CD4-positive, alpha-beta T cell treated with Interleukin-2 at 100 ng/mL for 4 hours (primary cell): ENCODE measurements at regions not wholly inside any gene's neighbourhood (a gene's known extent, or its start where the extent isn't known, plus 50 kb on each side); places are given as distances from the start of the nearest gene placed in this dataset.

Experiments
- DNase-seq: peaks from one replicate; pipeline ENCODE4 v3.0.0-alpha.2; 2020; ENCODE audit warnings: low spot score

DNA sequence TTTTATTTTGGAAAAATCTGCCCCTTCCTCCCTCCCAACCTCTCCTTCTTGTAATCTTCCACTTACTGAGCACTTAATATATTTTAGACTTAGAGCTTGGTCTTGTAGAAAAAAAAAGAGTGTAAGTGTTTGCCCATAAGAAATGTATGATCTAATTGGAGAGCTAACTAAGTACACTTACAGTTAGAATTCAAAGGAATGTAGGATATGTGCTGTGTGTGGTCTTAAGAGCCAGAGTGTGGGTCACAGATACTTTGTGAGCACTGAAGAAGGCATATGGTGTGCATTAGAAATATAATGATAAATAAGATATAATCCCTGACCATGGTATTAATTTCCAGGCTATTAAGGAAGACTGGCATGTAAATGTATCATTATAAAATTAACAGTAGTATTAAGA lies 91.8 kb upstream of the ZNF521 start:
- DNase-seq: no peak

DNA sequence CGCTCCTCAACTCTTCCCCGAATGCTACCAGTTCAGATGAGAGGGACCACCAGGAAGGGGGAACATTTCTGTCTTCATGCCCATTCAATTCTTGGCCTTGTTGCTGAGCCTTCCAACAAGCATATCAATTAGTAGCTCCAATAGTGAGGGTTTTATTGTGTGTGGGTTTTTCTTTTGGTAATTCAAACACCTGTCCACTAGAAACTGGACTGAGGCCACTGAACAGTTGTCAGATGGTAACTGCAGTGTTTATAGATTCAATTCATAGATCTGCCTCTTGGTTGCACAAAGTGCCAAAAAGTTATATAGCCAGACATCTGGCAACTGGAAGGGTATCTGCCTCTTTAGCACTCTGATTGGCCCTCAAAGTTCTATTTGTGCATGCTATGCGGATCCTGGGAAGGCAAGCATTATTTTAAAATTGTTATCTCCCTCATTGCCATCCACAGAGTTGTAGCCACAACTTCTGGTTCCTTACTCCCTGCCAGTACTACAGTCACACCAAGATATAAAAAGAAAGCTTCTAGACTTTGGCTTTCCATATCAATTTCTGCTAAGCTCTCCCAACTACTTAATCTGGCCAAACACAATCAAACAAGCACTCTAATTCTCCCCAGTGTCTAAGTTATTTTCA lies 83.3 kb upstream of the ZNF521 start:
- no peak for DNase-seq

- DNase-seq: no peak
Measured at GRCh38 chr18:25434745-25435144, 82.8 kb upstream of the ZNF521 start.

GRCh38 chr18:25433590-25433989 lies 81.6 kb upstream of the ZNF521 start:
- DNase-seq: no peak

- DNase-seq: no peak
Measured at GRCh38 chr18:25425024-25425423, 73.1 kb upstream of the ZNF521 start.

DNA sequence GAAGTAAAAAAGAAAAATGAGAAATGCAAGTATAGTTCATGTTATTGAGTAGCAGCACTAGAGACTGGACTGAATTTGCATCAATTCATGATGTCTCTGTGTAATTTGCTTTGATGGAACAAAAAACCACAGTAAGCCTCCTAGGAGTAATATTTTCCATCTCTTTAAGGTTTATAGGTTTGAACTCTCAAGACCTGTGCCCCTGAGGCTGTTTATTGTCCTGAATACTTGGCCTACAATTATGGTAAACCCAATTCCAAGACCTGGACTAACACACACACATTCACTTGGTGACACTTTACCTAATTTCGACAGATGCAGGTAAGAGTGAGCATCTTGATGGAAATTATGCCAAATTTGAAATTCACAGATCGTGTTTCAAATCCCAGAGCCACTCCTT lies 71.8 kb upstream of the ZNF521 start:
- DNase-seq: no peak

- DNase-seq: no peak
Measured at GRCh38 chr18:25423267-25423666, 71.3 kb upstream of the ZNF521 start.

GRCh38 chr18:25422230-25422629 lies 70.3 kb upstream of the ZNF521 start:
- no peak for DNase-seq

DNA sequence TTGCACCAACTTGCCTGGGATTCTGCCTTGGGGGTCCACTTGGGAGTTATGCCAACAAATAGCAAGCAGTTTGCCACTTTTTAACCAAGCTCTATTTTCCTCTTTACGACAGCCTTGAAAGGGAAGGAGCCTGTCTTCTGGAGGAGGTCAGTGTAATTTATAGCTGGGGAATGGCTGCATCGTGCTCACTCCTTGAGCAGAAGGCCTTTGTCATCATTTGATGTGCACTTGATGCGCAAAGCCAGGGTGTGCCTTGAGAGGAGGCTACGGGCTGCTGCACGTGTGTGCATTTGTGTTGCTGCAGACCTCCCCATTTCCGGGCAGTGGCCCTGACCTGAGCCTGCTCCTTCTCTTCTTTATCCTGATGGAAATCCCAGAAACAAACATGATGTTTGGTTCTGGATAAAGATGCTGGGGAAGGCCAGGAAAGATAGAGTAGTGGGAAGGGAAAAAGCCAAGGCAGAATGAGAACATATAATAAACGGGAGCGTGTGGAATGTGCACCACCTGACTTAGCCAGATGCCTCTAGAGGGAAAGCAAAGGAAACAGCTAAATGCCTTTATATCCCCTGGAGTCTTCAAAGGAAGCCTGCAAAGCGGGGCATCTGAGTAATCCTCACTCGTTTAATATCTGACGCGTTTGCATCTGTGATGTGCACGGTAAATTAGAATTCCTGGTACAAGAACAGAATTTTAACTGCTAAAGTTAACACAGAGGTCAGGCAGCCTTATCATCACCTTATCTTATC lies 68.3 kb upstream of the ZNF521 start:
- DNase-seq: no peak

GRCh38 chr18:25416374-25416773 lies 64.4 kb upstream of the ZNF521 start:
- DNase-seq: no peak

GRCh38 chr18:25409971-25410370 lies 58.0 kb upstream of the ZNF521 start:
- no peak for DNase-seq

DNA sequence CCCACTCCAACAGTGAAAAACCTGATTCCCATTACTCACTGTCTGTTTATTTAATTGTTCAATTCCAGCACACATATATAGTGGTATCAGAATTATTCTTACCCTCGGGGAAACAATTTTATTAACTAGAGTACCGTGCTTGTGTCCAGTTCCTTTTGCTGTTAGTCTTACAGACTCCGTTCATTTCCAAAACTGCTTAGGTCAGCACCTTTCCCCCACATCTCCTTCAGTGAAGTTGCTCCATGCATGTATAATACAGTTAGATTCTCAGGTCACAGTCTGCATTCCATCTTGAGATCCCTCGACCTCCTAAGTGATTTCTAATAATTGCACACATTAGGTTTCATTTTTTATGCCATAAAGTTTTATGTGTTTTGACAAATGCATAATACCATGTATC lies 56.3 kb upstream of the ZNF521 start:
- no peak for DNase-seq
